CD4-positive, alpha-beta T cell treated with Interleukin-4 for 4 hours (primary cell): ENCODE measurements at regions not wholly inside any gene's neighbourhood (a gene's known extent, or its start where the extent isn't known, plus 50 kb on each side); places are given as distances from the start of the nearest gene placed in this dataset.

Source experiments
- DNase-seq: peaks from one replicate; pipeline ENCODE4 v3.0.0-alpha.2; 2020

GRCh38 chr5:124352312-124352711, 394.1 kb downstream of the ZNF608 start:
- DNase-seq, result no peak

DNA sequence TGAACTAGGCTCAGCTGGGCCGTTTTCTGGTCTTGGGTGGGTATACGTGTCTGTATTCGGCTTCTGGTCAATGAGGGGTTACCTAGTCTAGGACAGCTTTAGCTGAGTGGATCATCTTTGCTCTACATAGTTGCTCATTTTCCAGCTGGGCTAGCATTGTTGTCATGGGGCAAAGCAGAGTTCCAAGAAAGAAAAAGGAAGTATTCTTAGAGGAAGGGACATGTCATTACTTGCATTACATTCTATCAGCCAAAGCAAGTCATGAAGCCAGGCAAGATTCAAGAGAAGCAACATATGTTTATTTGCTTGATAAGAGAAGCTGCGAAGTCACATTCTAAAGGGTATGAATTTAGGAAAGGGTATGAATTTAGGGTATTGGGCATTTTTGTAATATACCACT, 396.5 kb downstream of the ZNF608 start:
- DNase-seq, result no peak

GRCh38 chr5:124343451-124343867, 403.0 kb downstream of the ZNF608 start:
- DNase-seq, result no peak

- DNase-seq, result no peak
Observed at GRCh38 chr5:124342986-124343385, 403.5 kb downstream of the ZNF608 start.

DNA sequence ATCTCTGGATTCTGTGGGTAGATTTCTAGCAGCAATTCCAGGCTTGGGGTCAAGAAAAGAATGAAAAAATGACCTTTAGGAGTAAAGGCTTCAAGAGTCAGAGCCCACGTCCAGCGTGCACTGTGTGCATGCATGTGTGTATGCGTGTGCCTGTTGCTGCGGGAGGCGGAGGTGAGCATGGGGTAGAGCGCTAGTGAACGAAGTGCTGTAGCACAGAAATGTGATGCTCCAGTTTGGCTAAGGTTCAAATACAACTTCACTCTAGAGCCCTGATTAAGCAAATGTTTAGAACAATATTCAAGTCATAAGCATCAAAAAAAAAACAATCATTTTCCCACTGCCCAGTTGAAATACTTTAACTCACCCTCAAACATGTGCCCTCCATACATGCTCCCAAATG, 403.9 kb downstream of the ZNF608 start:
- DNase-seq, result no peak

DNA sequence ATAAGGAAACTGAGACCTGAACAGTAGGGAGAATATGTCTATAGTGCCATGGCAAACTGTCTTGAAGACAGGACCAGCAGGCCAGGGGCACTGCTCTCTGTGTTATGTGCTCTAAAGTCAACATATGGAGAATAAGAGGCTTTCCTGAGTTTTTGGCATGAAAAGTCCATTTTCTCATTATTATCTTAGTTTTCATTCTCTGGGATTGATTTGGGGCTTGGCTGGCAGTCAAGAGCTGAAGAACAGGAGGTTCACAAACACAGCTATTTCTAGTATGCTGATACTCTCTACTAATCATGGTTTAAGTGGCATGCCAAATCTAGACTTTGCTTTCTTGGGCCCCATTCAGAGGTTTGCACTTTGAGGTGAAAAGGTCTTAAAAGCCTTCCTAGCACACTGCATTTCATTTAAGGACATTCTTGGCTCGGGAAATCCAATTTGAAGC, 404.4 kb downstream of the ZNF608 start:
- DNase-seq, result no peak

- no peak for DNase-seq
Observed at GRCh38 chr5:124341066-124341858, 405.2 kb downstream of the ZNF608 start.

GRCh38 chr5:124337996-124338395, 408.4 kb downstream of the ZNF608 start:
- no peak for DNase-seq

DNA sequence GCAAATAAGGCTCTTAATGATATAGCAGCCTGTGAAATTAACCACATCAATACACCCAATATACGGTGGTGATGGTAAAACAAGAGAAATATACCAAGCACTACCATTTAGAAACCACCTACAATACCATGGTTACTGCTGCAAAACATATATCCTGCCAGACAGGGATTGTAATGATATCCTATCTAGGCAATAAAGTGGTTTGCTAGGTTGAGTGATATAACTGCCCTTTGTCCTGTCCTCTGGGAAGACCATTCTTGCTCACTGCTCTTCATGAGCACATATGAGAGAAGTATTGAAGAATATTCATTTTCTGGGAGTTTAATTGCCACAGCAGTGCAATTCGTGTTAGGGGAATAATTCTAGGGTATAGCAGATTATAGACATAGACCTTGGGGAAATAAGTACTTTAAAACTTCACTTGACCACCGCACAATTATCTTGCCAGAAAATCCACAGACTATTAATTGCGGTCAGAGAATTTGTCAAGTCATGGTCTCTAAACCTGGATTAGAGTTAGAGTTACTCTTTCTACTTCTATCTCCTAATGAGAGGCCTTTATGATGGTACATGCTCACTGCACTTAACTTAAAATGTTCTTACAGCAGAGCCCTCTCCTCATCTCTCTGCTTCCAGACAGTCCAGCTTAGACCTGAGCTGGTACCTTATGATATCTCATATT, 413.0 kb downstream of the ZNF608 start:
- DNase-seq, result no peak

DNA sequence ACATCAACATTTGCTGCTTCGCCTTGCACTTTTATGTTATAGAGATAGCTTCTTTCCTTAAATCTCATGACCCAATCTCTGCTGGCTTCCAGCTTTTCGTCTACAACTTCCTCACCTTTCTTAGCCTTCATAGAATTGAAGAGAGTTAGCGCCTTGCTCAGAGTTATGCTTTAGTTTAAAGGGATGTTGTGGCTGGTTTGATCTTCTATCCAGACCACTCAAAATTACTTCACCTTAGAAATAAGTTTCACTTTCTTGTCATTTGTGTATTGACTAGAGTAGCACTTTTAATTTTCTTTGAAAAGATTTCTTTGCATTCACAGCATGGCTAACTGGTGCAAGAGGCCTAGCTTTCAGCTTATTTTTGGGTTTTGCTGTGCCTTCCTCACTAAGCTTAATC, 414.2 kb downstream of the ZNF608 start:
- no peak for DNase-seq

GRCh38 chr5:124330595-124331220, 415.7 kb downstream of the ZNF608 start:
- no peak for DNase-seq

DNA sequence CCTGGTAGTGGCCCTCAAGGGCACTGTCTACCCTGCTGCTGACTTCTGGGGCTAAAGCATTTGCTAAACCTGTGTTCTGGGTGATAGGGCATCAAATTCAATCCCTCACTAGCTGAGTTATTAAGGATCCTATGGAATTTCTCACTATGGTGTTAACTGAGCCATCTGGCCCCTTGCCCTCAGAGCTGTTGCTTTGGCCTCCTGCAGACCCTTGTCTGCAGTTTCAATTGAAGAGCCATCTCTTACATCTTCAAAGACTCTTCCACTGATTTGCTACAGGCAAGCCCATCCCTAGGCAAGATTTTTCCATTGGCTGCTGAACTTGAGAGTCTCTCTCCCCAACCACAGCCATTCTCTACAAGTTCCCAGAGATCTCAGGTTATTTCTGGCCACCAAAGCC, 418.2 kb downstream of the ZNF608 start:
- no peak for DNase-seq

- DNase-seq, result no peak
Observed at GRCh38 chr5:124318661-124319060, 427.8 kb downstream of the ZNF608 start.

- no peak for DNase-seq
Observed at GRCh38 chr5:124317451-124317850, 429.0 kb downstream of the ZNF608 start.

GRCh38 chr5:124315741-124316415, 430.6 kb downstream of the ZNF608 start:
- no peak for DNase-seq

- no peak for DNase-seq
Observed at GRCh38 chr5:124310453-124310852, 436.0 kb downstream of the ZNF608 start.

- no peak for DNase-seq
Observed at GRCh38 chr5:124309241-124309980, 437.0 kb downstream of the ZNF608 start.

DNA sequence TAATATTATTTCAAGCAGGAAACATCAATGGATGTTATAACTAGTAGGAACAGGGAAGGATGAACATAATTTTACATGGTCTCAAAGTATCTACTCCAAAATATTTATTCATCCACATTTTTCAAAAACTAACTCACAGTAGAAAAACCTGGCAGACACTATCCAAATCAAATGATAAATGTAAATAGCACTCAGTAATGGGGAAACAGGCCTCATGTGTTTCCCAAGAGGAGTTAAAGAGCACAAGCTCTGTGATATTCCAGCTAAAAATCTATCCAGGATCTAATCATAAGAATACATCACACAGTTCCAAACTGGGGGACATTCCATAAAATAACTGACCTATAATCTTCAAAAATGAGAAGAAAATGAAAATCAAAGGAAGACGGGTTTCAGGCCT, 443.1 kb downstream of the ZNF608 start:
- DNase-seq, result no peak

DNA sequence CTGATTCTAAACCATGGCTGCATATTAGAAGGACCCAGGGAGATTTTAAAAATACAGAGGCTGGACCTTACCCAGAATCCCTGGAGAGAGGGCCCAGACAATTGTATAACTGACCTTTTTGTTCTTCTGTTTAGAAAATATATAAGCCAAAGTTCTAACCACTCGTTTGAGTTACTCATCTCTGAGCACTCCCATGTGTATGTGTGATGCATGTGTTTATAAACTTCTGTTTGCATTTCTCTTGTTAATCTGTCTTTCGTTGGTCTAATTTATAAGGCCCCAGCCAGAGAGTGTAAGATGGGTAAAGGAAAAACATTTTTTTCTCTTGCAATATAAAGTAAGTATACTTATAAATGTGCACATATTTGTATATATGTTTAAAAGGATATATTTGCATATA, 443.9 kb downstream of the ZNF608 start:
- no peak for DNase-seq

DNA sequence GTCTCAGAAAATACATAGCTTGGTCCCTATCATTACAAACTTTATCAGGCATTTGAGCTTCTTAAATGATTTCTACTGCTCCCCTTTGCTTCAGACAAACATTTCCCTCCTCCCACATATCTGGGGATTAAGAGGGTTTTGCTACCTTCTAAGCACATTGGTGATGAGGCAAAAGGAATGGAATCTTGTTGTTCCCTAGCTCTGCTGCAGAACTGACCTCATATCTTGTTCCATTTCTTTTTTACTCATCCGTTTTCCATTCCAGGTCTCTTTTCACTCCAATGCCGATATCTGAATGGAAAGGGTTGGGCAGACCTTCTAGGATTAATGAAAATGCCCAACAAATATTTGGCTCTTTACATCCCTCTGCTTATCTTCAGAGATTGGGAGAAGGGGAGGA, 444.6 kb downstream of the ZNF608 start:
- DNase-seq, result no peak

- DNase-seq, result no peak
Observed at GRCh38 chr5:124300815-124301621, 445.4 kb downstream of the ZNF608 start.

DNA sequence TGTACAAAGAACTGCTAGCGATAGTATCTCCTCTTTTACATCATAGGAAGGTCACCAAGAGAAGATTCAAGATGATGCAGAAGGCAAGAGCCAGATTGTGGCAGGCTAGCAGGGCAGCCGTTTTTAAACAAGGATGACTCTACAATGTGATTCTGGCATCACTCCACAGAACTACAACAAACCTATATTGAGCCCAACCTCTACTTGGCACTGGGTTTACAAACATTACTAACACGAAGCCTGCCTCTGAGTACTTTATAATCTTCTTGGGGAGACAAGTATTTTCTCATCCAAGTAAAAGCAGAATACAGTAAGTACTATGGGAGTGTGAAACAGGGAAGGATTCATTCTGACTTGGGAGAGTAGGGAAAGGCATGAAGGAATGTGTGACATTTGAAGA, 448.6 kb downstream of the ZNF608 start:
- no peak for DNase-seq
